B cell (primary cell): ENCODE measurements at regions not wholly inside any gene's neighbourhood (a gene's known extent, or its start where the extent isn't known, plus 50 kb on each side); places are given as distances from the start of the nearest gene placed in this dataset.

ENCODE experiments used
- CTCF ChIP-seq: fragments of 200-600 bp; IDR thresholded peaks from one replicate; pipeline ENCODE4 v1.8.0; 2022; ENCODE audit warnings: antibody characterized with exemption, mild to moderate bottlenecking
- EZH2 ChIP-seq: IDR thresholded peaks from 2 replicates; pipeline ENCODE4 v1.6.1; 2012; ENCODE audit warnings: borderline replicate concordance, low read depth, mild to moderate bottlenecking, moderate library complexity, low read length; ENCODE audit not compliant: insufficient read depth, poor library complexity, severe bottlenecking

GRCh38 chrX:131617182-131617581 is 73.3 kb downstream of the OR13H1 start:
- TF ChIP-seq CTCF, result no peak
- no peak for TF ChIP-seq EZH2
